ENCODE measurements at regions not wholly inside any gene's neighbourhood (a gene's known extent, or its start where the extent isn't known, plus 50 kb on each side); places are given as distances from the start of the nearest gene placed in this dataset.

DNA sequence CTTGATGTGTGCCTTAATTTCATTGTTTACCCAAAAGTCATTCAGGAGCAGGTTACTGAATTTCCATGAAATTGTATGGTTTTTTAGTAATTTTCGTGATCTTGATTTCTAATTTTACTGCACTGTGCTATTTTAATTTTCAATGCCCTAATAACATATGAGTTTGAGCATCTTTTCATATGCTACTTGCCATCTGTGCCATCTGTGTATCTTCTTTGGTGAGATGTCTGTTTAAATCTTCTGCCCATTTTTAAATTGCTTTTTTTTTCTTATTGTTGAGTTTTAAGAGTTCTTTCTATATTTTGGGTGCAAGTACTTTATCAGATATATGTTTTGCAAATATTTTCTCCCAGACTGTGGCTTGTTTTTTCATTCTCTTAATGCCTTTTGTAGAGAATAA lies 165.9 kb downstream of the ST6GAL2 start:
- DNase-seq: no peak

- DNase-seq: no peak
These were observed 161.6 kb downstream of the ST6GAL2 start for GRCh38 chr2:106724301-106724794.

DNA sequence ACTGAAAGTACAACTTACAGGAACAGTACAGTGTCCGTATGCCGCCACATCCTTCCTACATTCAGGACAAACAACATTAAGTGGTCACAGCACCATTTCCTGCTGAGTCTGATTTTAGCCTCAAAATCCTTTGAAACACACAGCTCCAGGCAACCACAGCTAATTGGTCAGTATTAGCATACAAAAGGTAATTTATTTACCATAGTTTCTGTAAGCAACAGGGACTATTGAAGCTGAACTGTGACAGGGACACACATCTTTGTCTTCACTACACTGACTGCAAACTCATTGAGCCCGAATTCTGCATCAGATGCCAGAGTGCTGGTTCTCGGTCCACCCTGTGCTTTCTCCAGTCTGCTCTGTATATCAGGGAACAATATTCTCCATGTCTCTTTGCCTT lies 151.8 kb downstream of the ST6GAL2 start:
- no peak for DNase-seq

GRCh38 chr2:106735807-106736206 lies 150.2 kb downstream of the ST6GAL2 start:
- DNase-seq: no peak

GRCh38 chr2:106736221-106736620 lies 149.7 kb downstream of the ST6GAL2 start:
- DNase-seq: no peak

- no peak for DNase-seq
These were observed 140.5 kb downstream of the ST6GAL2 start for GRCh38 chr2:106745468-106745867.

DNA sequence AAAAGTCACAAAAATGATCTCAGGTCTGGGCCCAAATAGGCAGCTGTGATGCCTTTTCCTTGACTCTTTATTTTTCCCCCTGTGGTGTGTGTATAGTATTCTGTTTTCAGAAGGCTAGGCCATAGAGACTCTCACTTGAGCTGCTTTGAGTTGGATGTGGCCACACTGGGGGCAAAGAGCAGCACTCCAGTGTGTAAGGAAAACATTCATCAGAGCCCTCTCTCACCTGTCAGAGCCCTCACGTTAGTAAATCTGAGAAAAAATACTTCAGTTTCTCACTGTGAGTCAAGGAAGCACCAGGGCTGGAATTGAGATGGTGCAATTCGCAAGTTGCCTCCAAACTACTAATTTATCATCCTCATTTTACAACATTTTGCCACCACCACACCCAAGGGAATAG lies 136.1 kb downstream of the ST6GAL2 start:
- DNase-seq: no peak

All from NCI-H510A (cell line).